PFSK-1 (cell line): ENCODE measurements at regions not wholly inside any gene's neighbourhood (a gene's known extent, or its start where the extent isn't known, plus 50 kb on each side); places are given as distances from the start of the nearest gene placed in this dataset.

Source experiments
- POLR2AphosphoS5 ChIP-seq: IDR thresholded peaks from 2 replicates; pipeline ENCODE4 v1.6.1; 2012; ENCODE audit warnings: low read depth, mild to moderate bottlenecking, control low read depth, low read length, moderate library complexity
- TAF1 ChIP-seq: IDR thresholded peaks from 2 replicates; pipeline ENCODE4 v1.6.1; 2012; ENCODE audit warnings: low read length, control low read depth, borderline replicate concordance; ENCODE audit not compliant: insufficient read depth
- TF ChIP-seq, protein P1 (sequence below), 2 experiments: IDR thresholded peaks; 2 replicates each; pipeline versions ENCODE4 v1.6.1 to v1.8.0; 2011 to 2012; ENCODE audit warnings: low read depth in 2 of 2, low read length in 2 of 2, control low read depth in 1 of 2, inconsistent platforms in 1 of 2, mild to moderate bottlenecking in 1 of 2, moderate library complexity in 1 of 2; ENCODE audit not compliant: insufficient read depth in 1 of 2

DNA sequence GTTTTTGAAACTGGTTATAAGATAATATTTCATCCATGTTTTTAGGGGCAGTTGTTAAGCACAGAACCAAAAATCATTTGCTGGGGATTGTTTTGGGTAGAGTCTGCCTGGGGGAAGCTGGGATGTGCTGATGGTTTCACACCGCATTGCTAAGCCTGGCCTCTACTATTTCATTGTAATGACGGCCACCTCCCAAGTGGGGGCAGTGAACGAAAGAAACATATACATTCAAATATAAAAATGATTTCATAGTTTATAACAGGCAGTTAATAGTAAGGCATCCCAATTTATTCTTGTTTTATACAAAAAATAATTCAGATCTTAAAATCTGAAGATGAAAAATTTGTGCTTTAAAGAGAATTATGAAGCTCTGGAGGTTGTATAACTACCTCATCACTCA, 750.8 kb downstream of the REEP3 start:
- TF ChIP-seq POLR2AphosphoS5: no peak
- TF ChIP-seq, protein P1, sequence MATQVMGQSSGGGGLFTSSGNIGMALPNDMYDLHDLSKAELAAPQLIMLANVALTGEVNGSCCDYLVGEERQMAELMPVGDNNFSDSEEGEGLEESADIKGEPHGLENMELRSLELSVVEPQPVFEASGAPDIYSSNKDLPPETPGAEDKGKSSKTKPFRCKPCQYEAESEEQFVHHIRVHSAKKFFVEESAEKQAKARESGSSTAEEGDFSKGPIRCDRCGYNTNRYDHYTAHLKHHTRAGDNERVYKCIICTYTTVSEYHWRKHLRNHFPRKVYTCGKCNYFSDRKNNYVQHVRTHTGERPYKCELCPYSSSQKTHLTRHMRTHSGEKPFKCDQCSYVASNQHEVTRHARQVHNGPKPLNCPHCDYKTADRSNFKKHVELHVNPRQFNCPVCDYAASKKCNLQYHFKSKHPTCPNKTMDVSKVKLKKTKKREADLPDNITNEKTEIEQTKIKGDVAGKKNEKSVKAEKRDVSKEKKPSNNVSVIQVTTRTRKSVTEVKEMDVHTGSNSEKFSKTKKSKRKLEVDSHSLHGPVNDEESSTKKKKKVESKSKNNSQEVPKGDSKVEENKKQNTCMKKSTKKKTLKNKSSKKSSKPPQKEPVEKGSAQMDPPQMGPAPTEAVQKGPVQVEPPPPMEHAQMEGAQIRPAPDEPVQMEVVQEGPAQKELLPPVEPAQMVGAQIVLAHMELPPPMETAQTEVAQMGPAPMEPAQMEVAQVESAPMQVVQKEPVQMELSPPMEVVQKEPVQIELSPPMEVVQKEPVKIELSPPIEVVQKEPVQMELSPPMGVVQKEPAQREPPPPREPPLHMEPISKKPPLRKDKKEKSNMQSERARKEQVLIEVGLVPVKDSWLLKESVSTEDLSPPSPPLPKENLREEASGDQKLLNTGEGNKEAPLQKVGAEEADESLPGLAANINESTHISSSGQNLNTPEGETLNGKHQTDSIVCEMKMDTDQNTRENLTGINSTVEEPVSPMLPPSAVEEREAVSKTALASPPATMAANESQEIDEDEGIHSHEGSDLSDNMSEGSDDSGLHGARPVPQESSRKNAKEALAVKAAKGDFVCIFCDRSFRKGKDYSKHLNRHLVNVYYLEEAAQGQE (IDR thresholded peaks at IDR 0.05; ENCODE audit: insufficient read depth in 1 of 2, low read depth in 2 of 2, low read length in 2 of 2): no peak
- TF ChIP-seq TAF1: no peak
